GM20431 (cell line): ENCODE measurements at regions not wholly inside any gene's neighbourhood (a gene's known extent, or its start where the extent isn't known, plus 50 kb on each side); places are given as distances from the start of the nearest gene placed in this dataset.
"Not testable (repeated sequence)": the region's sequence is repeated elsewhere in the genome, so short reads cannot be mapped to it uniquely, and the experiment has no call there.

Experiments
- in situ Hi-C: fragments of 300-500 bp; cut with MseI, MboI; formaldehyde crosslinking; loops from one replicate; pipeline ENCODE4 v1.15.0; 2020; ENCODE audit warnings: low sequenced_read_pairs; ENCODE audit not compliant: unreplicated experiment

- in situ Hi-C loops: no loop called here
Observed at GRCh38 chr6:86142326-86142725, 499.6 kb upstream of the SYNCRIP start.

- in situ Hi-C loops: no loop called here
Observed at GRCh38 chr6:86128130-86128814, 485.6 kb upstream of the SYNCRIP start.

- in situ Hi-C loops: no loop called here
Observed at GRCh38 chr6:86122086-86122485, 479.4 kb upstream of the SYNCRIP start.

GRCh38 chr6:86118271-86118670 lies 475.6 kb upstream of the SYNCRIP start:
- in situ Hi-C loops: no loop called here

- in situ Hi-C loops: no loop called here
Observed at GRCh38 chr6:86107985-86108384, 465.3 kb upstream of the SYNCRIP start.

- in situ Hi-C loops: no loop called here
Observed at GRCh38 chr6:86087954-86088353, 445.3 kb upstream of the SYNCRIP start.

GRCh38 chr6:86079938-86080337 lies 437.3 kb upstream of the SYNCRIP start:
- in situ Hi-C loops: no loop called here

- in situ Hi-C loops: no loop called here
Observed at GRCh38 chr6:86070151-86070550, 427.5 kb upstream of the SYNCRIP start.

GRCh38 chr6:86065002-86065401 lies 422.3 kb upstream of the SYNCRIP start:
- in situ Hi-C loops: not testable (repeated sequence)

GRCh38 chr6:86057293-86057980 lies 414.8 kb upstream of the SYNCRIP start:
- in situ Hi-C loops: not testable (repeated sequence)

GRCh38 chr6:86045038-86045437 lies 402.4 kb upstream of the SYNCRIP start:
- in situ Hi-C loops: no loop called here

GRCh38 chr6:86042214-86042613 lies 399.5 kb upstream of the SYNCRIP start:
- in situ Hi-C loops: no loop called here

- in situ Hi-C loops: no loop called here
Observed at GRCh38 chr6:86031713-86032112, 389.0 kb upstream of the SYNCRIP start.

- in situ Hi-C loops: no loop called here
Observed at GRCh38 chr6:86030875-86031274, 388.2 kb upstream of the SYNCRIP start.

- in situ Hi-C loops: no loop called here
Observed at GRCh38 chr6:86028776-86029175, 386.1 kb upstream of the SYNCRIP start.

GRCh38 chr6:86026890-86027289 lies 384.2 kb upstream of the SYNCRIP start:
- in situ Hi-C loops: not testable (repeated sequence)

GRCh38 chr6:86017236-86017635 lies 374.6 kb upstream of the SYNCRIP start:
- in situ Hi-C loops: no loop called here

- in situ Hi-C loops: no loop called here
Observed at GRCh38 chr6:86016567-86016966, 373.9 kb upstream of the SYNCRIP start.

- in situ Hi-C loops: no loop called here
Observed at GRCh38 chr6:86016077-86016476, 373.4 kb upstream of the SYNCRIP start.

- in situ Hi-C loops: not testable (repeated sequence)
Observed at GRCh38 chr6:86012991-86013390, 370.3 kb upstream of the SYNCRIP start.

GRCh38 chr6:86010915-86011786 lies 368.5 kb upstream of the SYNCRIP start:
- in situ Hi-C loops: no loop called here
